Hematopoietic multipotent progenitor cell treated with erythropoietin and hydrocortisone succinate and interleukin-3 and kit ligand, for 6 days (in vitro differentiated cells): ENCODE measurements at regions not wholly inside any gene's neighbourhood (a gene's known extent, or its start where the extent isn't known, plus 50 kb on each side); places are given as distances from the start of the nearest gene placed in this dataset.
"Not testable (repeated sequence)": the region's sequence is repeated elsewhere in the genome, so short reads cannot be mapped to it uniquely, and the experiment has no call there.

ENCODE experiments used
- DNase-seq: peaks from one replicate; pipeline ENCODE4 v3.0.0-alpha.2; 2015

- DNase-seq: no peak
These were observed 359.9 kb downstream of the ICE1 start for GRCh38 chr5:5782402-5782801.

DNA sequence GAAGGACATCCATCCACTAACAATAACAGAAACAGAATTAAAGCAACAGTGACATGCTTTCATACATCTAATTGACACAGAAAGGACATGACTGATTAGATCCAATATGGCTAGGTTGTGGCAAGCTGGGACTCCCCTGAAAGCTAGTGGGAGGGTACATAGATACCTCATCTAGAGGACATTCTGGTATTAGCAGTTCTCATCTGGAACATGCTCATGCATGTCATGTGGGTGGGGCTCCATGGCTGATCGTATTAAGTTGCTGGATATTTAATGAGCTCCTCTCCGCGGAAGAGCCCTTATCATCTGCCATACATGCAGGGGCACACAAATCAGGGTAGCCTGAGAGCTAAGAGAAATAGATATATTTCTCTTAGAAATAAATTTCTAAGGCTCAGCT, 358.9 kb downstream of the ICE1 start:
- DNase-seq: no peak

DNA sequence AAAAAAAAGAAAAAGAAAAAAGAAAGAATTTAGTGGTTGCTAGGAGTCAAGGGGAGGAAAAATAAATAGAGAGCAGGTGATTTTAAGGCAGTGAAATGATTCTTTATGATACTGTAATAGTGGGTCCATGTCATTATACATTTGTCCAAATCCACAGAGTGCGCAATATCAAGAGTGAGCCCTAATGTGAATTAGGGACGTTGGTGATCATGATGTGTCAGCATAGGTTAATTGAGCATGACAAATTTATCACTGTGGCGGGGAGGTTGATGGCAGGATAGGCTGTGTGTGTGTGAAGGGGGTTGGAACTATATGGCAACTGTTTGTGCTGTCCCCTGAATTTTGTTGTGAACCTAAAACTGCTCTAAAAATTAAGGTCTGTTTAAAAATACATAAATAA, 357.8 kb downstream of the ICE1 start:
- DNase-seq: no peak

DNA sequence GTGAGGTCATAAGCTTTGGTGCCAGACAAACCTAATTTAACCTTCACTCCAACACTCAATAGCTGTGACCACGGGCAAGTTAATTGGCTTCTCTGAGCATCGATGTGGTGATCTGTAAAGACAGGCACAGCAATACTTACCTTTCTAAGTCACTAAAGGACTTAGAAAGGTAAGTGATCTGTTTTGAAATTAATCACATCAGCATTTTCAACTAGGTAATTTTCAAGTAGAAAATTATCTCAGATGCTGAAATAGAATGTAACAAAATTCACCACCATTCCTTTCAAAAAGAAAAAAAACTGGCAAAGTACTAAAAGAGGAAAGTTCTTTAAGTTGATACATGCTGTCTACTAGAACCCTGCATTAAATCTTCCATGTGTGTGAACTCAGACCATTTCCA, 354.5 kb downstream of the ICE1 start:
- no peak for DNase-seq

- no peak for DNase-seq
These were observed 349.7 kb downstream of the ICE1 start for GRCh38 chr5:5772202-5772601.

DNA sequence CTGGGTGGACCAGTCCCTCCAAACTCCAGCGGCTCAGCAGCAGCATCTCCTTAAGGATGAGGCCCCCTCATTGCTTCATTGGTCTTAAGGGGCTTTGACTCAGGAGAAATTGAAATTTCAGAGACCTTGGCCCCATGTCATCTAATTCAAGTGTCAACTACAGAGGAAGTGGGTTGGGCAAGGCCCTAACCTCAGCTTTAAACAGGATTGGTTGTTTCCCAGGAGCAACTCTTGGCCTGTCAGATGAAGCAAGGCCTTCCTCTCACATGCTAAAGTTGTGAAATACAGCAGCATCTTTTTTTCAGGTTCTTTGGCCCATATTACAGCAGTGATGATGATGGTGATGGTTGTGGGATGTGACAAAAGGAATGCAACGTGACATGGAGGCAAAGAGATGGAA, 348.3 kb downstream of the ICE1 start:
- no peak for DNase-seq

GRCh38 chr5:5767286-5767928, 344.9 kb downstream of the ICE1 start:
- DNase-seq: no peak

GRCh38 chr5:5765066-5765850, 342.8 kb downstream of the ICE1 start:
- no peak for DNase-seq

DNA sequence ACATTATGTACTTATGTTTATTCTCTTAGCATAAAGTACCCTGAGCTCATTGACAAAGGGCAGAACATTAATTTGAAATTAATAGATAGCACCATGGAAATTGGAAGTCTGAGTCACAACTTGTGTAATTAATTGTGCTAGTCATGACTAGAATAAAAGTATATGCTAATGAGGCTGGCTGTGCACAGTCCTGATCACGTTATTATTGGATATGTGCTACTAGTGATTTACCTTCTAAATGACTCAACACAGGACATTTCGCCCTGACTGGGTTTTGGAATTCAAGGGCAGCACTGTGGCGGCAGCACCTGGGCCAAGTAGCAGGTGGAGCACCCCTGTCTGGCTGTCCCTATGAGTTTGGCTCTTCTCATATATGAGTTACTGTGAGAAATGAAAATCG, 341.8 kb downstream of the ICE1 start:
- DNase-seq: no peak

- no peak for DNase-seq
These were observed 334.3 kb downstream of the ICE1 start for GRCh38 chr5:5756762-5757161.

- no peak for DNase-seq
These were observed 333.4 kb downstream of the ICE1 start for GRCh38 chr5:5755888-5756287.

GRCh38 chr5:5752844-5753243, 330.4 kb downstream of the ICE1 start:
- DNase-seq: no peak

GRCh38 chr5:5751987-5752386, 329.5 kb downstream of the ICE1 start:
- DNase-seq: no peak

- DNase-seq: no peak
These were observed 329.0 kb downstream of the ICE1 start for GRCh38 chr5:5751498-5751897.

GRCh38 chr5:5741418-5741817, 318.9 kb downstream of the ICE1 start:
- no peak for DNase-seq

DNA sequence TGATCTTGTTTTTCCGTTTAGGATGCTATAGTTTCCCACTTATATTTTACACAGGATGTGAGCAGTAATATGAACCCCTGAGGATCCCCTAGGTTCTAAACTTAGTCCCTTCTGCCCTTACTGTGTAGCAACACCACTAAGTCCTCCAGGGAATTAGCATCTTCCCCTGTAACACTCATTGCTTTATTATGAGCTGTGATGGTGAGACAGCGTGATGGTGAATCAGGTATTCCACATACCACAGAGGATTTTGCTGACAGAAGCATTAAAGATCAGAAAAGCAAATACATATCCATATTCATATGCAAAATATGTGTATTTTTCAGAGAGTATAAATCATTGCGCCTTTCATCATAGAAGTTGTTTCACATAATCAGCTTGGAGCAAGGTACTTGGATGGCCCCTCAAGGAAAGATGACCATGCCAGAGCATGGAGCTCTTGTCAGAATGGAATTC, 317.0 kb downstream of the ICE1 start:
- DNase-seq: no peak

- no peak for DNase-seq
These were observed 316.5 kb downstream of the ICE1 start for GRCh38 chr5:5738797-5739489.

DNA sequence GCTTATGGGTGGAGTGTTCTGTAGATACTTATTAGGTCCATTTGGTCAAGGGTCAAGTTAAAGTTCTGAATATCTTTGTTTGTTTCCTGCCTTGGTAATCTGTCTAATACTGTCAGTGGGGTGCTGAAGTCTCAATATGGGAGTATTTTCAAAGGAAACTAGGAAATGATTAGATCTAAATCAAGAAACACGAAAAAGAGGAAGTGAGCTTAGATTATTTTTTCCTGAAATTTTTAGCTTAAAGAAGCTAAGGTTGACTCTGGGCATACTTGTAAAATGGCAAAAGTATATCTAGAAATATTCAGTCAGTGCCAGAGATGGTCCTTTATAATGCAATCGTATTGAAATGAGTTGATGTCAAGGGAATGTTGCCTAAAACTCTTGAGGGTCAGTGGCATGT, 313.5 kb downstream of the ICE1 start:
- DNase-seq: no peak

DNA sequence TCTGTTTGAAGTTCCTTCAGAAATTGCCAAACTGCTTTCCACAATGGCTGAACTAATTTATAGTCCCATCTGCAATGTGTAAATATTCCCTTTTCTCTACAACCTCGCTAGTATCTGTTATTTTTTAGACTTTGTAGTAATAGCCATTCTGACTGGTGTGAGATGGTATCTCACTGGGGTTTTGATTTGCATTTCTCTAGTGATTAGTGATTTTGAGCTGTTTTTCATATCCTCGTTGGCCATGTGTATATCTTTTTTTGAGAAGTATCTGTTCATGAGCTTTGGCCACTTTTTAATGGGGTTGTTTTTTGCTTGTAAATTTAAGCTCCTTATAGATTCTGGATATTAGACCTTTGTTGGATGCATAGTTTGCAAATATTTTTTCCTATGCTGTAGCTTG, 310.6 kb downstream of the ICE1 start:
- DNase-seq: not testable (repeated sequence)

DNA sequence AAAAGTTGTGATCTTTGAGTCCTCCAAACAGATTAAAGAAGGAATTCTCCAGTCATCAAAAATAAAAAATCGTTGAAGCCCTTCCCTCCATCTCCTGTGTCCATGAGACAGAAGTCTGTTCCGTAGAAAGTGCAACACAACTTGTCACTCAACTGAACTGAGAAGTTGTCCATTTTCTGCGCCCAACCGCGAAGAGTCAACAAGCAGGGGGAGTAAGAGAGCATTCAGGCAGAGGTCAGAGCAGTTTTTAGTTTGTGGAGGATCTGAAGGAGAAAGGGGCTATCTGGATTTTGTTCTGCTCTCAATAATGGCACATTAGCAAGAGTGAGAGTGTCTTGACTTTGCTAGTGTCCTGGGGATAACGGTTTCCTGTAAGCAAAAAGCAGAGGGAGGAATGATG, 303.9 kb downstream of the ICE1 start:
- no peak for DNase-seq

- no peak for DNase-seq
These were observed 299.4 kb downstream of the ICE1 start for GRCh38 chr5:5721881-5722280.

DNA sequence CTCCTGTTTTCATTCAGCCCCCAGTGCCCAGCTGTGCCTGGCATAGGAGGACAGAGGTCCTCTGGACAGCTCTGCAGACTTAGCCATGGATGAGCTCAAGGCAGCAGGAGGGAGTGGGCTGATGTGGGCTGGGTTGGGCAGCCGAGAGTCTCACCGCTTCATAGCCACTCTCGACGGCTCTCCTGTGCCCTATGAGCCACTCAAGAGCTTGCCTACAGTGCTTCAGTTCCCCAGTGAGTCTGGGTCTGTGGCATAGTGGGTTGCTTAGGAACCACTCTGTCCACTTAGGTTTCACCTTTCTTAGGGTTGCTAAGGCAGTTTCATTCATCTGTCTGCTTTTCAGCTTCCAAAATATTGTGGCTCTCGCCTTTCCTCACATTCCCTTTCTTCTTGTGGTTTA, 296.8 kb downstream of the ICE1 start:
- no peak for DNase-seq

- DNase-seq: no peak
These were observed 294.2 kb downstream of the ICE1 start for GRCh38 chr5:5716665-5717064.

DNA sequence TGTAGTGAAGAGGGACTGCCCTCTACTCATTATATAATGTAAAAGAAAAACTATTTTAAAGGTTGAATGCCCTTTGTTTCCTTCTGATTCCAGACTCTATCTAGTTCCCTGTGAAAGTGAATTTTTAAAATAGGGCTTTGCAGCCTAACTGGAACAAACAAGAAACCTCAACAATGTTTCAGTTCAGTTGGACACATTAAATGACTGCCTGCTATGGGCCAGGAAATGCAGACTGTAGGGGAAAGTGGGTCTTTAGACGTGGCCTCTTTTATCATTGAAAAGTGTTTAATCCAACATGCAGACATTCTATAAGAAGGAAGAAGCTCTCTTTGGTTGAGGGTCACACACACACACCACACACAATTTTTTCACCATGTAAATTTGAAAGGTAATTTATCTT, 289.1 kb downstream of the ICE1 start:
- DNase-seq: no peak
